ENCODE measurements at regions not wholly inside any gene's neighbourhood (a gene's known extent, or its start where the extent isn't known, plus 50 kb on each side); places are given as distances from the start of the nearest gene placed in this dataset.

DNA sequence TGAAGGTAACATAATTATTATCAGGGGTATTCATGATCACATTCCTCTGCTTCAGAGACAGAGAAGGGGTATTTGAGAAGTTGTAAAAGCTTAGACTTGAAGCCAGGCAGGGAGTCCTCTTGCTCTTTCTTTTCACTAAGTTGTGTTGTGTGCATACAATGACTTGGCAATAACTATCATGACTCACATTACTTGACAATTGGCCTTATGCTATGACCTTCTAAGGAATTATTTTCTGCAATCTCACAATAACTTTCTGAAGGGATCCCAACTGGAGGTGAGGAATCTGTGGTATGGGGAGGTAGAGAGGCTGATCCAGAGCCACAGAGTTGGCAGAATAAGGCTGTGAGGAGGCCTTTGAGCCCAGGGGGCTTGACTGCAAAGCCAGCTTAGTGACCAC lies 622.3 kb downstream of the MTRR start:
- TF ChIP-seq, protein P1, sequence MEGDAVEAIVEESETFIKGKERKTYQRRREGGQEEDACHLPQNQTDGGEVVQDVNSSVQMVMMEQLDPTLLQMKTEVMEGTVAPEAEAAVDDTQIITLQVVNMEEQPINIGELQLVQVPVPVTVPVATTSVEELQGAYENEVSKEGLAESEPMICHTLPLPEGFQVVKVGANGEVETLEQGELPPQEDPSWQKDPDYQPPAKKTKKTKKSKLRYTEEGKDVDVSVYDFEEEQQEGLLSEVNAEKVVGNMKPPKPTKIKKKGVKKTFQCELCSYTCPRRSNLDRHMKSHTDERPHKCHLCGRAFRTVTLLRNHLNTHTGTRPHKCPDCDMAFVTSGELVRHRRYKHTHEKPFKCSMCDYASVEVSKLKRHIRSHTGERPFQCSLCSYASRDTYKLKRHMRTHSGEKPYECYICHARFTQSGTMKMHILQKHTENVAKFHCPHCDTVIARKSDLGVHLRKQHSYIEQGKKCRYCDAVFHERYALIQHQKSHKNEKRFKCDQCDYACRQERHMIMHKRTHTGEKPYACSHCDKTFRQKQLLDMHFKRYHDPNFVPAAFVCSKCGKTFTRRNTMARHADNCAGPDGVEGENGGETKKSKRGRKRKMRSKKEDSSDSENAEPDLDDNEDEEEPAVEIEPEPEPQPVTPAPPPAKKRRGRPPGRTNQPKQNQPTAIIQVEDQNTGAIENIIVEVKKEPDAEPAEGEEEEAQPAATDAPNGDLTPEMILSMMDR (conservative IDR thresholded peaks at IDR 0.05 in 1 of 2, IDR thresholded peaks at IDR 0.05 in 1 of 2; ENCODE audit: extremely low read depth in 1 of 2, insufficient read depth in 1 of 2, low read depth in 1 of 2, low read length in 2 of 2), result no peak
- no peak for TF ChIP-seq EZH2 (IDR thresholded peaks at IDR 0.05; ENCODE audit: borderline replicate concordance, low read length)
